Activated CD4-positive, alpha-beta T cell treated with anti-CD3 and anti-CD28 coated beads, Interleukin-2, amount 50 U/mL, for 48 hours (primary cell): ENCODE measurements at regions not wholly inside any gene's neighbourhood (a gene's known extent, or its start where the extent isn't known, plus 50 kb on each side); places are given as distances from the start of the nearest gene placed in this dataset.

Source experiments
- DNase-seq, 2 experiments: peaks; one replicate each; pipeline ENCODE4 v3.0.0-alpha.2; 2020

GRCh38 chr1:80673935-80674597 is 1126.7 kb upstream of the ADGRL2 start:
- no peak for DNase-seq

GRCh38 chr1:80668372-80668771 is 1132.4 kb upstream of the ADGRL2 start:
- no peak for DNase-seq

GRCh38 chr1:80666073-80666472 is 1134.7 kb upstream of the ADGRL2 start:
- no peak for DNase-seq

GRCh38 chr1:80659161-80659560 is 1141.6 kb upstream of the ADGRL2 start:
- DNase-seq, result no peak

GRCh38 chr1:80657707-80658106 is 1143.0 kb upstream of the ADGRL2 start:
- no peak for DNase-seq

GRCh38 chr1:80657044-80657643 is 1143.6 kb upstream of the ADGRL2 start:
- no peak for DNase-seq

GRCh38 chr1:80656641-80657040 is 1144.1 kb upstream of the ADGRL2 start:
- DNase-seq, result no peak

- no peak for DNase-seq
Observed at GRCh38 chr1:80656014-80656636, 1144.6 kb upstream of the ADGRL2 start.

- DNase-seq, result no peak
Observed at GRCh38 chr1:80646053-80646452, 1154.7 kb upstream of the ADGRL2 start.

- no peak for DNase-seq
Observed at GRCh38 chr1:80645621-80646020, 1155.1 kb upstream of the ADGRL2 start.

- DNase-seq, result no peak
Observed at GRCh38 chr1:80640978-80641377, 1159.8 kb upstream of the ADGRL2 start.

GRCh38 chr1:80639777-80640533 is 1160.8 kb upstream of the ADGRL2 start:
- DNase-seq, result no peak

GRCh38 chr1:80633947-80634706 is 1166.6 kb upstream of the ADGRL2 start:
- no peak for DNase-seq

GRCh38 chr1:80632284-80632683 is 1168.5 kb upstream of the ADGRL2 start:
- DNase-seq, result no peak

- no peak for DNase-seq
Observed at GRCh38 chr1:80629304-80629837, 1171.4 kb upstream of the ADGRL2 start.

- DNase-seq, result no peak
Observed at GRCh38 chr1:80624682-80625081, 1176.1 kb upstream of the ADGRL2 start.

GRCh38 chr1:80607064-80607463 is 1193.7 kb upstream of the ADGRL2 start:
- no peak for DNase-seq

- no peak for DNase-seq
Observed at GRCh38 chr1:80594013-80594412, 1206.7 kb upstream of the ADGRL2 start.

GRCh38 chr1:80593197-80593596 is 1207.5 kb upstream of the ADGRL2 start:
- DNase-seq, result no peak

- no peak for DNase-seq
Observed at GRCh38 chr1:80582980-80583379, 1217.8 kb upstream of the ADGRL2 start.

- no peak for DNase-seq
Observed at GRCh38 chr1:80579055-80579454, 1221.7 kb upstream of the ADGRL2 start.

- DNase-seq, result no peak
Observed at GRCh38 chr1:80566867-80567266, 1233.9 kb upstream of the ADGRL2 start.

- no peak for DNase-seq
Observed at GRCh38 chr1:80566123-80566522, 1234.6 kb upstream of the ADGRL2 start.
